OCI-M2 (cell line): ENCODE measurements at regions not wholly inside any gene's neighbourhood (a gene's known extent, or its start where the extent isn't known, plus 50 kb on each side); places are given as distances from the start of the nearest gene placed in this dataset.

ENCODE experiments used
- DNase-seq: peaks from one replicate; lab custom pipeline; 2025; ENCODE audit not compliant: unreplicated experiment; lab: John Stamatoyannopoulos, UW

DNA sequence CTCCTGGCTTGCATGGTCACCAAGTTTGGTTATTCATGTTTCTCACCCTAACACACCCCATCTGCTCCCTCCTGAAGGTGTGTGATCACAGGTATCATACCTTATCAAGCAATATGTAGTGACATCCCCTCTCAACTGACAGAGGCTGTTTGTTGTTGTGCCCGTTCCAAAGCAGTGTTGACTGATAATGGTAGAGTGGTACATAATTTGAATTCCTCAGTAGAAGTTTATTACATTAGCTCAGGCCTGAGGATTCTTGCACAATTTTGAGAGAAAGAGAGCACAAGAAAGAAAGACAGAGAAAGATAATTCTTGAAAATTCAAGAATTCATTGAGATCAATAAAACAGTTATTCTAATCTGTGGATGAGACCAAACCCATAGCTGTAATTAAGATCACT, 69.1 kb upstream of the SATB1 start:
- DNase-seq, result no peak

DNA sequence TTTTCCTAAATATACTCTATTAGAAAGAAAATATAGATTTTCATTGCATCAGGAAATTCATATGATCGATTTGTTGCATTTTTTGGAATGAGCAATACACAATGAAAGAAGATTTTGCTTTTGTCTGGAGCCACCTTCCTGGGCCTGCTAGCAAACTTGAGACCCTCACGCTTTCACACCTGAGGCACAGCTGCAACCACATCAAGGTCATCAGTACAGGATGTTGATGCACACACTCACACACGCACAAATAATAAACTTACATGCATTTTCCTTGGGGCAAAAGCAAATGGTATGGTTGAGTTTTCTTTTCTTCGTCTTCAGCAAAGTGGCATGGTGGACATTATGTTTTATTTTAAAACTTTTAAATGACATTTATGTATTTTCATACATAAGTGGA, 64.8 kb upstream of the SATB1 start:
- no peak for DNase-seq

DNA sequence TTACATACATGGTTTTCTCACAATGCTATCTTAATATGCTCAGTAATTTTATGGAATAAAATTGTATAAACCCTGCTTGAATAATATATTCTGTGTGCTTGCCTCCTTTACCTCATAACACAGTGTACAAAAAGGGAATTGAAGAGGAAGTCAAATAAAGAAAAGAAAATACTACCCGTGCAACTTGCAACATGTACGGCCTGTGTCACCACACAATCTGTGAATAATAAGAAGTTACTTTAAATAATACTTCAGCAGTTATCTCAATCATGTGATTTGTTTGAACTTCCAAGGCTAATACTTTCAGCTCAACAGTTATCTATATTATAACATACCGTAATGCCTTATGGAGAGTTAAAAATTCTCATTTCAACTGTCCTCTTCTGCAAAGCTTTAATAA, 58.1 kb upstream of the SATB1 start:
- DNase-seq, result no peak

DNA sequence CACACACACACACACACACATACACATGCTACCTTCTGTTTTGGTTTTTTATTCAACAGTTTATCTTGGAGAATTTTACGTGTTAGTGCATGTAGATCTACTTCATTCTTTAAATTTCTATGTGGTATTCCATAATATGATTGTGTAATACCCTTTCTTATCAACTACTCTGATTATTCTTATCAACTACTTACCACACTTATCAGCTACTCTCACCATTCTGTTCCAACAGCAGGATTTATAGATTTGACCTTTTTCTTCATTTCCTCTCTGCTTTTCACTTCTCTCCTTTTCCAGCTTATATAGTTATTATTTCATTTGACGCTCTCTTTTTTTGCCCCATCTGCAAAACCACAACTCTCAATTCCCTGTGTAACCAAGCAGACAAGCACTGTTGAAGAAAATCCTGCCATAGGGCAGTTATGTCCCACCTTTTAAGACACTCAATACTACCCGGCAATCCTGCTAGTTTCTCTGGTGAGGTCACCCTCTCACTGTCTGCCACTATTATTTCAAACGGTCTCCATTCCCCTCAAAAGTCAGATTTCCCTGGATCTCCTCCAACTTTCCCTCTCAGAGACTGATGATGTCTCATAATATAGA, 56.9 kb upstream of the SATB1 start:
- no peak for DNase-seq

DNA sequence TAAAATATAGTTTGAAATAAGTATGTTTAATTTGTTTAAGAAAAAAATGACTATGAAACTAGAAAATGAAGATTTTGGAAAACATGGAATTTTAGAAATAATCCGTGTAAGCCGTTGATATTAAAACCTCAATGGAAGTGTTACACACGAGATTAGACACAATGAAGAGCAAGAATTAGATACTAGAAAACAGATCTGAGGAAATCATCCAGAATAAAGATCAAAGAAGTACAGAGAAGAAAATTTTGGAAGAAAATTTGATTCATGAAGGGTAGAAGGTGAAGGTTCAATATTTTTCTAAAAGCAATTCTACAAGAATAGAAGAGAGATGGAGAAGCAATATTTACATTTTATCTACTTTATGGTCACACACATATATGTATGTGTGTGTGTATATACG, 52.5 kb upstream of the SATB1 start:
- DNase-seq, result no peak
